ENCODE measurements at regions not wholly inside any gene's neighbourhood (a gene's known extent, or its start where the extent isn't known, plus 50 kb on each side); places are given as distances from the start of the nearest gene placed in this dataset.

GRCh38 chr9:78549711-78550110 lies 252.8 kb downstream of the PSAT1 start:
- Histone ChIP-seq H3K27ac (no peak overlapping the region), H3K4me3 (no peak overlapping the region)

DNA sequence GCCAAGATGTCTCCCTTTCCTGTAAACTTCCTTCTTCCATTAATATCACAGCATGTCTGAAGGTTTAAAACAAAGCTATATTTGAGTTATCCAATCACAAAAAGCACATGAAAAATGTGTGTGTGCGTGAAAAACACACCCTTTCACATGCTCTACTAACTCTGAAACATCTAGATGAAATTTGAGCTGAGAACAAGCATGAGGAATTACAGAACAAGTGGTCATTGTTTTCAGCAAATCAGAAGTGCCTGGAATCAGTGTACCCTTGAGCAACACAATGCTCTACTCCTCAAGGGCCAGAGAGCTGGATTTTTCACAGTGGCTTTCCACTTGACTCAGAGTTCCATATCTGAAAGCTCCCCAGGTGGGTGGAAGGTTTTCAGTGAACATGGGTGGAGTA lies 255.9 kb downstream of the PSAT1 start:
- Histone ChIP-seq H3K4me3 (no peak overlapping the region), H3K27ac (no peak overlapping the region)

DNA sequence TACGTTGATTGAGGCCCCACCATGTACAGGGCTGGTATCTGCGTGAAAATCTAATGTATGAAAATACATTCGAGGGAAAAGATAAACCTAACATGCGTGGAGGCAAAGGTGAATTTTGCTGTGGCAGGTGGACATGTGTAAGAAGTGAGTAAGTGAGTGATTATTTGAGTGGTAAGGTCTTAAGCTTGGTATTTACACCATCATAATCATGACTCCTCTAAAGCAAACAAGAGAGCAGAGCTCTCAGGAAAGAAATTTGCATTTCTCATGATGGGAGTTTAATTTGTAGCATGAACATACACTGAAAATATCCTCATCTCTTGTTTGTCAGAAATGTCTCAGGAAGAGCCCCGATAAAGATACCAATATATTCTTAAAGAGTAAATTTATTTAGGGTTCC lies 260.6 kb downstream of the PSAT1 start:
- Histone ChIP-seq H3K27ac (no peak overlapping the region), H3K4me3 (no peak overlapping the region)

GRCh38 chr9:78559449-78559885 lies 262.5 kb downstream of the PSAT1 start:
- Histone ChIP-seq H3K27ac (no peak overlapping the region), H3K4me3 (no peak overlapping the region)

DNA sequence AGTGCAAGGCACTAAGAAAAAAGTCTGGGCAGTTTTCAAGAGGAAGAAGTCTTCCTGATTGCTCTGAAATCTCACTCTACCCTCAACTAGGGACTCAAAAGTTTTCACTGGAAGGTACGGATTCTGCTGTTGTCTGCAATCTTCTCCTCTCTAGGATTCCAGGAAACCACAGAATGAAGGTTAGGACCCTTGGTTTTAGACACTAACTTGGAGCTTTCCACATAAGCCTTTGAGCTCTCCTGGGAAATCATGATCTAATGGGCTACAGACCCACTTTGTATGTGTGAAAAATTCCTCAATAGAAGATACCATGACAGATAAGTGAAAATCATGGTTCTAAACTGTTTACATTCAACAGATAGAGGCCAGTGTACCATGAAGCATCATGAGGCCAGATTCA lies 265.1 kb downstream of the PSAT1 start:
- Histone ChIP-seq H3K27ac (no peak overlapping the region), H3K4me3 (no peak overlapping the region)

GRCh38 chr9:78563269-78563668 lies 266.3 kb downstream of the PSAT1 start:
- Histone ChIP-seq H3K27ac (no peak overlapping the region), H3K4me3 (no peak overlapping the region)

GRCh38 chr9:78565481-78565880 lies 268.6 kb downstream of the PSAT1 start:
- Histone ChIP-seq H3K4me3 (no peak overlapping the region), H3K27ac (no peak overlapping the region)

DNA sequence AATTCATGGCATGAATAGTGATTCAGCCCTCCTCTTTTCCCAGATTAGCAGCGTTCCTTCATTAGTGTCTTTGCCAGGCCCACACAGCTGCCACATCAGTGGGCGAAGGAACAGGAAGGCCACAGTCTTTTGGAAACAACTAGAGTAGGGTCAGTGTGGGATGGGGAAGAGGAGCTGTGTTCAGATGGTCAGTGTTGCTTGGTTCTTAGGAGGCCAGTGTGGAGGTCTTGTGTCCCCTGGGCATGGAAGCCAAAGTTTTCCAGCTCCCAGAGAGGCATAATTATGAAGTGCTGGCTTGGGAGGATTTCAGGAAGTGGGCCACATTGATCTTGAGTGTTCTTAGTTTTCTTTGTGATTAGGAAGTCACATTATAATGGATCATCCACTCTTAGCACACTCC lies 269.6 kb downstream of the PSAT1 start:
- H3K4me3 ChIP-seq, result no peak overlapping the region
- H3K27ac ChIP-seq, result no peak overlapping the region

DNA sequence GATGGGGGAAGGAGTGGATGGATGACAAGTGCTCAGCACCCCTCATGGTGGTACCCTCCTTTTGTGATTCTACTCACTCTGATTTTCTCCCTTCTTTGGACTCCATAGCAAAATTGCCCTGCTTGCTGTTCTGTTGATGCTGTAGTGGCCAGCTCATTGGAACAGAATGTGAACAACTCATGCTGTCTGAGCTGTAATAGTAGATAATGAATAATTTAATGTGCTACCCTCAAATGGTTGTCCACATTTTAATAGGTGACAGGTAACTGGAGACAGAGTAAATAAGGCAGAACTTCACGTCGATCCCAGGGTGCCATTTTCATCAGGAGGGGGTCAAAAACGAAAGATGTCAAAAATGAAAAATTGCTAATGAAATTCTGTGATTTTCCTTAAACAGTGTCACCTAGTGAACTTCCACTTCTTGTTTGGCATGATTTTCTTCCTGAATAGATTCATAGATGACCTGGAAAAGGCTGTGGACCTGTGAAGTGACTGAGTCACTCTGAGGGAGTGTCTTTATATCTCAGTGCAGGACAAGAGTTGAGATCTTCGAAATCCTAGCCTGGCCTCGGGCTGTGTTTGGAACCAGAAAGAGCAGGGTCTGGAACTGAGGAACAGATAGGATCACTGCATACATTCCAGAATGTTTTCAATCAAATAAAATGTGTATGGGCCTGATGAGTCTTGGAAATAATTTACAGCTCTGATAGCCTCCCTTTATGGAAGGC lies 270.2 kb downstream of the PSAT1 start:
- H3K4me3 ChIP-seq, result no peak overlapping the region

DNA sequence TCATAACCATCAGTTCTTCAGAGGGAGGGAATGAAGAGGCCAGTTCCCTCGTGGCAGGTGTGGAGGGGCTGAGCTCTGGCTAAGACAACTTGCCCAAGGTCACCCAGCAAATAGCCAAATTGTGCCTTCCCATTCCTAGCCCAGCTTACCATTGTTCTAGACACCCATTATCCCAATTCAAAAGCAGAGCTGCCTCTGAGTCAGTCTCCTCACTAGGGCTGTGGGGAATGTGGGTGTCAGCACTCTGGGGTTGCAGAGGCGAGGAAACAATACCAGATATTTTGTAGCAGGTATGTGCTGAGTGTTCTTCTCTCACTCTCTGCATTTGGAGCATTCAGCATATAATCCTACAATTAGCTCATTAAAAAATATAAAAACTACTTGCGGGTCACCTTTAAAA lies 270.8 kb downstream of the PSAT1 start:
- Histone ChIP-seq H3K4me3 (no peak overlapping the region), H3K27ac (no peak overlapping the region)

More for the DNA sequence above, 270.2 kb downstream of the PSAT1 start:
- H3K27ac ChIP-seq, result no peak overlapping the region

DNA sequence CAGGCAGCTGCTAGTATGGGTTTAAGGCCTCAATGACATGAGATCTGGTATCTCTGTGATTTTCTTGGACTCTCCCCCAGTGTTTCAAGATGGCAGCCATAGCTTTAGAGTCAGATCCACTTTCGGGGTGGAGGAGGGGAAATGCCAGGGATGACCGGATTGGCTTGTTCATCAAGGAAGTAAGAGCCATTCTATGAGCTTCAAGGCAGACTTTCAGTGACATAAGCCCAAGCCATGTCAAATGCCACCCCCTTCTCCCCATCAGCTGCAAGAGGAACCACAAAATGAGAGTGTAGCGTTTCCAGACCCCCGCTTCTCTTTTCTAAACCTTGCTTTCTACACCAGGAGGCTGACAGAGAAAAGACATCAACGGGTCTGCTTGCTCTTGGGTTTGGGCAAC lies 271.8 kb downstream of the PSAT1 start:
- H3K27ac ChIP-seq, result no peak overlapping the region

DNA sequence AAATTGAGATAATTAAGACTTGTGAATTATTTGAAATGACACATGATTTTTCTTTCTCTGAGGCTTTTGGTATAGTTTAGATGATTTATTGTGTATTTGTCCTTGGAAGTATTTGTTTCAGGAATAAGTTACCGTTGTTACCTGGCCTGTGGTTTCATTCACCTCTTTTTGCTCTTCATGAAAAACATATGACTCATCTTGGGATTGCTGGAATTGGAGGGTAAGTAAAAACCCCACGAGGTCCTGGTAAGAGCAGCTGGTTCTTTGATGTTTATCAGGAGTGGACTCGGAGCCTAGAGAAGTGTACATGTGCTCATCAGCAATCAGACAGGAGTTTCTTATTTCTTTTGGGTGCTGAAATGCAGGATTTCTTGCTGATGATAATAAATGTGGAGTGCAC lies 275.3 kb downstream of the PSAT1 start:
- Histone ChIP-seq H3K4me3 (no peak overlapping the region), H3K27ac (no peak overlapping the region)

More for the DNA sequence above, 271.8 kb downstream of the PSAT1 start:
- no peak overlapping the region for H3K4me3 ChIP-seq

GRCh38 chr9:78573205-78573604 lies 276.3 kb downstream of the PSAT1 start:
- H3K4me3 ChIP-seq, result no peak overlapping the region
- H3K27ac ChIP-seq, result no peak overlapping the region

- Histone ChIP-seq H3K4me3 (no peak overlapping the region), H3K27ac (no peak overlapping the region)
These were observed 276.7 kb downstream of the PSAT1 start for GRCh38 chr9:78573669-78574068.

DNA sequence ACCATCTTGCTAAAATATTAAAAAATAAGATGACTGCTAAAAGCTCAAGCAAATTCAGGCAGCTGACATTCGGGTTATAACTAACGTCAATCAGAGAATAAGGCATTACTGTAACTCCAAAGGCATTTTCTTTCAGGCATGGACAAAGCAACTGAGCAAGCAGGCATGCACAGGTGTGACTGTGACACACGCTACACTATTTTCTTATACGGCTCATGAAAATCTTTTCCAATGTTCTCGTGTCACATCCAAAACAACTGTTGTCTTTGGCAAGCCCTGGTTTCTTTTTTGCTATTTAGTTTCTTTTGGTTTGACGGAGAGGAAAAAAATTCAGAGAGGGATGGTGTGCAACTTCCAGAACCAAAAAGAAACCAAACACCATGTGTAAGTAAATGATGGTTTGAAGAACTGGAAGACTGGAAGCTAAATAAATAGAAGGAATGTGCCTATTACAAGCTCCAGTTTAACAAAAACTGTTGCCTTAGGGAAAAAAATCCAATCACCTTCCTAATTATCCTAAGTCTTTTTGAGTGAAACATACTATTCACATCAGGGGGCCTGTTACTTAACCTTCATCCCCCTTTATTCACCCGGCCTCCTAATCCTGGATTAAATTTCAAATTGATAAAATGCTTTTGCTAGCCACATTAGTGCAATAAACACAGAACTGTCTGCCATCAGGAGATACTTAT lies 277.6 kb downstream of the PSAT1 start:
- no peak overlapping the region for H3K4me3 ChIP-seq
- peak overlapping the region in 1 of 21 experiments; percentile 46 for H3K27ac ChIP-seq

DNA sequence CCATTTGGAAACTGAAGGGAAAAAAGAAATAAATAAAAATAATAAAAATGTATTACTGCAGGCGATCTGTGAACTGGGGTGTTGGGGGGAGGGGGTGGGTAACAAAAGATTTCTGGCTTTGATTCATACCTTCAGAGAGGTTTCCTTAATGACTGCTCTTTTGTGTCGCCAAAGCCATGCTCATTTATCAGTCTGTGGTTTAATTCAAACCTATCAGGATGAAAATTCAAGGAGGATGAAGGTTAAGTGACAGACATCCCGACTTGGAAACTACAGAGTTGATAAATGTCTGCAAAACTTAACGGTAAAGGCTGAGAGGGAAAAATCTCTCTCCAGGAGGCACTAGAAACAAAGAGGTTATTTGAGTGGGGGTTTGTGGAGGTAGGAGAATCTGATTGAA lies 278.2 kb downstream of the PSAT1 start:
- Histone ChIP-seq H3K27ac (peak overlapping the region in 1 of 21 experiments; percentile 35), H3K4me3 (no peak overlapping the region)

DNA sequence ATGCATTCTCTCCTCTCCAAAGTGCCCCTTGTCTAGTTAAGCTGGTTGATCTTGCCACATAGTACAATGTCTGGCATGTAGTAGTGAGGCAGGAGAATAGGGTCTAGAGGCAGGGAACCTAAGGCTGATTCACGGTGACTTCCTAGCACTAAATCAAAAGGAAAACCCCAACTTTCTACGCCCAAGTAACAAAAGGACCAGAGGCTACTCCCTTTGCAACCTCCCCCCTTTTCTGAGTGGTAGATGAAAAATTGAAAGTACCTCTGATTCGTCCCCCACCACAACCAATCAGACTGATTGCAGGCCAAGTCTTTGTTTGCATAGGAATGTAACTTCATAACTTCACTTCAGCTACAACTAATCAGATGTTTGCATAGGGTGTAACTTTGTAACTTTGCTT lies 278.8 kb downstream of the PSAT1 start:
- Histone ChIP-seq H3K4me3 (no peak overlapping the region), H3K27ac (peak overlapping the region in 1 of 21 experiments; percentile 35)

DNA sequence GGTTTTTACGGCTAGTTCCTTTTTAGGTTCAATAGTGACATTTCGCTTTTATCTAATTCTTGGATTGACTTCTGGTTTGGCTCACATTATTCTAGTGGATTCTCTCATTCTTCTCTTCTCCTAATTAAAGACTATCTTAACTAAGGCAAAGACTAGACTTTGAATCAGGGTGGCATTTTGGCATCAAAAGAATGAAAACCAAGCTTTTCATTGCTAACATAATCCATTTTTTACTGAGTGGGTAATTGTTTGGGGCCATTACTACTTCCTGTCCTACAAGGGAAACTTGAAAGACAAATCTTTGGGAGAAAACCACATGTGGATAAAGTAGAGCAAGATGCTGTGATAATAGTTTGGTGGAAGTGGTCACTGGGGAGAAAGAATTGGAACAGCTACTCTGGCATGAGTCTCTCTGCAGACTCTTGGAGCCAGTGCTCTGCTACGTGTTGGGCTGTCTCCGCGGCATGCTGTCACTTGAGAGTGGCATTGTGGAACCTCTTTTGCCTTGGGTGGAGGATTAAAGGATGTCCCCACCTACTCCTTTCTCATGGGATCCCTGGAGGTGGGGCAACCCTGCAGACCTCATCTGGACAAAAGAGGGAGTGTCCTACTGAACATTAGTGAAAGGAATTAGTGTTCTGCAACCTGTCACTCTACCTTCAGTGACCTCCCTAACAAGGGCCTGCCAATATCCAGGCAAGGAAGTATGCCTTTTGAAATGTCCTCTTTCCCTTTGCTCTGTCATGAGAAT lies 280.4 kb downstream of the PSAT1 start:
- H3K27ac ChIP-seq, result peak overlapping the region in 1 of 21 experiments; percentile 29
- no peak overlapping the region for H3K4me3 ChIP-seq

- H3K27ac ChIP-seq, result peak overlapping the region in 2 of 21 experiments; percentile 7 to 47
- no peak overlapping the region for H3K4me3 ChIP-seq
These were observed 281.1 kb downstream of the PSAT1 start for GRCh38 chr9:78578072-78578471.

GRCh38 chr9:78582821-78583220 lies 285.9 kb downstream of the PSAT1 start:
- Histone ChIP-seq H3K4me3 (no peak overlapping the region), H3K27ac (no peak overlapping the region)

DNA sequence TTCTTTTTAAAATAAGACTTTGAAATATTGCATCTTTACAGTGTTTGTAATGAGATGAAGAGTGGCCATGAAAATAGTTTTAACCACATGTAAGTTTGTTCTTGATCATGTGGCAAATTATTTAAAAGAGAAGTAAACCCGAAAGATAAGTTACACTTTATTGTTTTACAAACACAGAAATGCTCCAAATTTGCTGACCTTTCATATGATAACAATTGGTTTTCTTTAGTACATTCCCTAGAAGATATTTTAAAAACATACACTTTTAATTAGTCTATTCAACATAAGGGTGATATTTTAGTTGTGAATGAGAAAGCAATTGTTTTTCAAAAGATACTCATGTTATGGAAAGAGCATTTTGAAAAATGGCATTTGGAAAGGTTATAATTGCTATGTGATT lies 287.7 kb downstream of the PSAT1 start:
- Histone ChIP-seq H3K27ac (no peak overlapping the region), H3K4me3 (no peak overlapping the region)

Data from skin epidermis (tissue), 12 donors.